Nephron progenitor cell (in vitro differentiated cells): ENCODE measurements at regions not wholly inside any gene's neighbourhood (a gene's known extent, or its start where the extent isn't known, plus 50 kb on each side); places are given as distances from the start of the nearest gene placed in this dataset.

Experiments
- DNase-seq: peaks from one replicate; pipeline ENCODE4 v3.0.0; 2021
- H3K27ac Mint-ChIP-seq: 2 replicates; pipeline ENCODE4 v1.8.0; 2021; ENCODE audit warnings: mild to moderate bottlenecking, moderate library complexity, mixed read lengths
- H3K27me3 Mint-ChIP-seq: 2 replicates; pipeline ENCODE4 v1.8.0; 2021; ENCODE audit warnings: mild to moderate bottlenecking, low read depth, mixed read lengths; ENCODE audit not compliant: poor library complexity
- H3K36me3 Mint-ChIP-seq: 2 replicates; pipeline ENCODE4 v1.8.0; 2021; ENCODE audit warnings: low read depth, mixed read lengths
- H3K4me1 Mint-ChIP-seq: 2 replicates; pipeline ENCODE4 v1.8.0; 2021; ENCODE audit warnings: mixed read lengths
- H3K4me3 Mint-ChIP-seq: 2 replicates; pipeline ENCODE4 v1.8.0; 2021; ENCODE audit warnings: mild to moderate bottlenecking, moderate library complexity, mixed read lengths
- H3K9me3 Mint-ChIP-seq: 2 replicates; pipeline ENCODE4 v1.8.0; 2021; ENCODE audit warnings: mild to moderate bottlenecking, moderate library complexity, mixed read lengths
- CTCF ChIP-seq: fragments of 200-600 bp; sonication (generic); IDR thresholded peaks from 2 replicates; pipeline ENCODE4 v1.5.0; 2021; ENCODE audit warnings: antibody characterized with exemption

GRCh38 chr10:31120392-31120791 is 88.7 kb upstream of the ZNF438 start:
- Mint-ChIP-seq H3K27ac (peak overlapping the region; percentile 16), H3K4me3 (no peak overlapping the region), H3K27me3 (no peaks in the 10 kb centered on the region), H3K36me3 (peaks cover under 1% of the 10 kb centered on the region), H3K9me3 (no peaks in the 10 kb centered on the region), H3K4me1 (peaks cover 5% of the 10 kb centered on the region)
- DNase-seq: no peak
- no peak for TF ChIP-seq CTCF

GRCh38 chr10:31120961-31121685 is 89.5 kb upstream of the ZNF438 start:
- Mint-ChIP-seq H3K4me1 (peaks cover 5% of the 10 kb centered on the region), H3K36me3 (no peaks in the 10 kb centered on the region), H3K4me3 (no peak overlapping the region), H3K9me3 (no peaks in the 10 kb centered on the region), H3K27me3 (no peaks in the 10 kb centered on the region), H3K27ac (no peak overlapping the region)
- no peak for TF ChIP-seq CTCF
- DNase-seq: no peak

- no peak overlapping the region for H3K4me3 Mint-ChIP-seq
- no peaks in the 10 kb centered on the region for H3K36me3 Mint-ChIP-seq
- H3K27me3 Mint-ChIP-seq: no peaks in the 10 kb centered on the region
- DNase-seq: no peak
- no peak for TF ChIP-seq CTCF
- H3K9me3 Mint-ChIP-seq: no peaks in the 10 kb centered on the region
- H3K27ac Mint-ChIP-seq: no peak overlapping the region
- peaks cover 5% of the 10 kb centered on the region for H3K4me1 Mint-ChIP-seq
These were observed 90.3 kb upstream of the ZNF438 start for GRCh38 chr10:31121757-31122577.

GRCh38 chr10:31123946-31124345 is 92.3 kb upstream of the ZNF438 start:
- Mint-ChIP-seq H3K36me3 (no peaks in the 10 kb centered on the region), H3K27ac (no peak overlapping the region), H3K27me3 (no peaks in the 10 kb centered on the region), H3K4me1 (peaks cover 7% of the 10 kb centered on the region), H3K9me3 (no peaks in the 10 kb centered on the region), H3K4me3 (no peak overlapping the region)
- no peak for DNase-seq
- TF ChIP-seq CTCF: no peak

- H3K27me3 Mint-ChIP-seq: no peaks in the 10 kb centered on the region
These were observed 93.2 kb upstream of the ZNF438 start for GRCh38 chr10:31124852-31125251.

More at GRCh38 chr10:31124852-31125251, 93.2 kb upstream of the ZNF438 start:
- peaks cover 13% of the 10 kb centered on the region for H3K4me1 Mint-ChIP-seq
- H3K4me3 Mint-ChIP-seq: no peak overlapping the region
- no peak overlapping the region for H3K27ac Mint-ChIP-seq
- H3K36me3 Mint-ChIP-seq: no peaks in the 10 kb centered on the region
- H3K9me3 Mint-ChIP-seq: no peaks in the 10 kb centered on the region
- TF ChIP-seq CTCF: no peak
- DNase-seq: no peak
